HG03565 (cell line): ENCODE measurements at regions not wholly inside any gene's neighbourhood (a gene's known extent, or its start where the extent isn't known, plus 50 kb on each side); places are given as distances from the start of the nearest gene placed in this dataset.
"Not testable (repeated sequence)": the region's sequence is repeated elsewhere in the genome, so short reads cannot be mapped to it uniquely, and the experiment has no call there.

Experiments used
- ATAC-seq: cut with Tn5 transposase; IDR thresholded peaks from one replicate; pipeline ENCODE4 v1.9.1; 2021; ENCODE audit warnings: mild to moderate bottlenecking, moderate library complexity; ENCODE audit not compliant: unreplicated experiment

GRCh38 chr3:62926494-62926893, 51.3 kb upstream of the CADPS start:
- ATAC-seq = no peak

GRCh38 chr3:62928256-62928655, 53.0 kb upstream of the CADPS start:
- no peak for ATAC-seq

GRCh38 chr3:62929771-62930170, 54.6 kb upstream of the CADPS start:
- no peak for ATAC-seq

GRCh38 chr3:62935793-62936192, 60.6 kb upstream of the CADPS start:
- no peak for ATAC-seq

GRCh38 chr3:62936626-62937254, 61.5 kb upstream of the CADPS start:
- no peak for ATAC-seq

GRCh38 chr3:62938583-62938982, 63.4 kb upstream of the CADPS start:
- ATAC-seq = no peak

GRCh38 chr3:62939707-62940106, 64.5 kb upstream of the CADPS start:
- no peak for ATAC-seq

GRCh38 chr3:62940771-62941563, 65.8 kb upstream of the CADPS start:
- no peak for ATAC-seq

- no peak for ATAC-seq
Measured at GRCh38 chr3:62942227-62942626, 67.0 kb upstream of the CADPS start.

GRCh38 chr3:62942764-62943163, 67.5 kb upstream of the CADPS start:
- no peak for ATAC-seq

GRCh38 chr3:62948921-62949320, 73.7 kb upstream of the CADPS start:
- no peak for ATAC-seq

- no peak for ATAC-seq
Measured at GRCh38 chr3:62950210-62950609, 75.0 kb upstream of the CADPS start.

- ATAC-seq = no peak
Measured at GRCh38 chr3:62951037-62951613, 75.9 kb upstream of the CADPS start.

- ATAC-seq = not testable (repeated sequence)
Measured at GRCh38 chr3:62951880-62952279, 76.7 kb upstream of the CADPS start.

- ATAC-seq = peak; percentile 85
Measured at GRCh38 chr3:62954580-62954979, 79.4 kb upstream of the CADPS start.

GRCh38 chr3:62955126-62955525, 79.9 kb upstream of the CADPS start:
- no peak for ATAC-seq

GRCh38 chr3:62956411-62956810, 81.2 kb upstream of the CADPS start:
- ATAC-seq = no peak

GRCh38 chr3:62961874-62962556, 86.8 kb upstream of the CADPS start:
- ATAC-seq = no peak

- ATAC-seq = no peak
Measured at GRCh38 chr3:62962714-62963113, 87.5 kb upstream of the CADPS start.

GRCh38 chr3:62965311-62965710, 90.1 kb upstream of the CADPS start:
- ATAC-seq = no peak

- ATAC-seq = no peak
Measured at GRCh38 chr3:62968128-62968527, 92.9 kb upstream of the CADPS start.

- no peak for ATAC-seq
Measured at GRCh38 chr3:62970648-62971047, 95.4 kb upstream of the CADPS start.
